HG03039 (cell line): ENCODE measurements at regions not wholly inside any gene's neighbourhood (a gene's known extent, or its start where the extent isn't known, plus 50 kb on each side); places are given as distances from the start of the nearest gene placed in this dataset.

Source experiments
- ATAC-seq: cut with Tn5 transposase; IDR thresholded peaks from one replicate; pipeline ENCODE4 v1.9.1; 2021; ENCODE audit warnings: mild to moderate bottlenecking, moderate library complexity; ENCODE audit not compliant: unreplicated experiment

DNA sequence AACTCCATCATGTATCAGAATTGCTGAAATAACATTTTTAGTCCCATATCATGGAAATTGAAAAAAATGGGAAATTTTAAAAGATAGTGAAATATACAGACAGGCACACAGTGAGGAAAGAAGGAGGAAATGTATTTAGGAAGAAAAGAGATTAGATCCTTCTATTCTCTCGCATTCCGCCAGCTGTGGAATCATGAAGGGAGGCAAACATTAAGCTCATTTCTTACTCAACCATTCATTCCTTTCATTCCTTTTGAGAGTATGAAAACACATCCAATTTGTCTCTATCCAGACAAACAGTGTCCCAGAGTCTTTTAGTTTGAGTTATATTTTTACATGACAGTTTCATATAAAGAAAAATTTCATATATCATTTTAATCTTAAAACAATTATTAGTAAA, 52.5 kb upstream of the KCNMB2 start:
- no peak for ATAC-seq

DNA sequence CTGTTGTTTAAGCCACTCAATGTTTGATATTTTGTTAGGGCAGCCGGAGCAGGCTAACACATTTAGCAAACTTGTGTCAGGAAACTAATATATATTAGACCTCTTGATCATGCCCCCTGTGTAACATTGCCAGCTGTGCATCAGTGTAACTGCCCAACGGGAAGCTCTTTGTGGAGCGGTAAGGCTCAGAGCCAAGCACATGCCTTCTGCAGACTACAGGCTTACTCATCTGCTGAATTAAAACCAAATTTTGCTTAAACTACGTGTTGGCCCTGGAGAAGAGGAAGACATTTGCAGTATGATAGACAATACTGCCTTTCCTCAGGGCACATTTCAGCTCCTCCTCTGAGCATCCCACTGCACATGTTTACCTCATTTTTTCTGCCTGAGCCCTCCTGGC, 50.5 kb upstream of the KCNMB2 start:
- ATAC-seq = no peak
